ENCODE measurements at regions not wholly inside any gene's neighbourhood (a gene's known extent, or its start where the extent isn't known, plus 50 kb on each side); places are given as distances from the start of the nearest gene placed in this dataset.
"Not testable (repeated sequence)": the region's sequence is repeated elsewhere in the genome, so short reads cannot be mapped to it uniquely, and the experiment has no call there.

DNA sequence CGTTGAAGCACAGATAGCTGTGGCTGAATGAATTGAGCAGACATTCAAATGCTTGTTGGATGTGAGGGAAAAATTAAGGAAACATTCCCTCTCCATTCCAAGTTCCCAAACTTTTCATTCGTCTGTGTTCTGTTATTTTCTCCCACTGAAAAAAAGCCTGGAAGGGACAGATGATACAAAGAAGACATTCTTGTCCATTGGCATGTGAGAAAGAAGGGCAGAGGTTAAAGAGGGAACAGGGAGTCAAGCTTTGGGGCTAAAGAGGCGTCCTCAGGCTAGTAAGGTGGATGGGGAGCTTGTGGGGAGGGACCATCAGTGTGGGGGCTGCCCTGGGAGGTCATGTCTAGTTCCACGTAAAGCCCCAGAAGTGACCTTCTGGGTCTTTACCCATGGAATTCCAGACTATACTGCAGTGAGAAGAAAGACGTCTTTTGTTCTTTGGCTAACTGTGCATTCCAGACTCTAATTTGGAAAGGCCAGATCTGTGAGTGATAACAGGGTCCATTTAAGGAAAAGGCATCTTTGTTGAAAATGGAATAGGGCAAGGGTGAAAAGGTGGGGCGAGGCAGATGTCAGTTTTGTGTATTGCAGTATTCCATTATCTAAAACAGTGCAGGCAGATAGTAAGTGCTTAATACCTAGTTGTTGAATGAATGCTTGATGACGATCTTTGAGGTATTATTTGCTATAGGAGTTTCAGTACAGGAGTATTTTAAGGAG, 117.5 kb downstream of the SOX4 start:
- no peak for DNase-seq

DNA sequence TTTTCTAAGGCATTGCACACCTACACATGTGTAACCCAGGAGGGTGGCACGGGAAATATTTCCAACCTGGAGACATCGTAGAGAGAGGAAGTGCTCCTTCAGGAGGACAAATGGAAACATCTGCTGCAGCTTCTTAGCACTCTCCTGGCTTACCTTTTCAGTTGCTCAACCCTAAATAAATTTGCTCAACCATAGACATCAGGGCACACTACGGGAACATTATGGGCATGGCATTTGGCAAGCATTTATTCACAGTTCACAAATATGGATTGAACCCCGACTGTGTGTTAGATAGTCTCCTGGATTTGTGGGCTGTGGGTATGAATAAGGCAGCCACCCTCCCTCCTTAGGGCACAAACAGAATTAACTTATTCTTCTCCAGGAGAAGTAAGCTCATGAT, 118.7 kb downstream of the SOX4 start:
- no peak for DNase-seq

DNA sequence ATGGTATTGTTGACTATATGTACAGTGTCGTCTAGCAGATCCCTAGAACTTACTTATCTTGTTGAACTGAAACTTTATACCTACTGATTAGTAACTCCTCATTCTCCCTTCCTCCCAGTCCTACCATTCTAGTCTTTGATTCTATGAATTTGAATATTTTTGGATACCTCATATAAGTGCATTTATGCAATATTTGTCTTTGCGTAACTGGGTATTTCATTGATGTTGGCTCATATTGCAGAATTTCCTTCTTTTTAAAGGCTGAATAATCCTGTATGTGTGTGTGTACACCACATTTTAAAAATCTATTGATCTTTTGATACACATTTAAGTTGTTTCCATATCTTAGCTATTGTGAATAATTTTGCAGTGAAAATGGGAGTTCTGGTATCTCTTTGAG, 119.9 kb downstream of the SOX4 start:
- no peak for DNase-seq

DNA sequence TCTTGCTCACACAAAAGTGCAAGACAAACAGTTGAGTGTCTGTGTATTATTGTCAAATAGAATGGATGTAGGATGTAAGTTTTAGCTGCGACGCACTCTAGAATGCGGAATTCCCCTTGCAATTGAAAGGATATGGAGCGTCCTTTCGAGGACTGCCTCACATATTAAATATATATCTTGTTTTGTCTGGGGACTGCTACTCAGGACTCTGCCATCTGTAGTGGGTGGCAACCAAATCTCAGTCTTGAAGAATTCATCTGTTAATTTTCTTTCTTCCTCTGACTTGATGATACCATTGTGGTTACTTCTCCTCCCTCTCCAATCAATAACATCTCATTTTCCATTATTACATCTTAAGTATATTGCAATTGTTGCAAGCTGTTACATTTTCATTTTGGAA, 121.6 kb downstream of the SOX4 start:
- DNase-seq: no peak

DNA sequence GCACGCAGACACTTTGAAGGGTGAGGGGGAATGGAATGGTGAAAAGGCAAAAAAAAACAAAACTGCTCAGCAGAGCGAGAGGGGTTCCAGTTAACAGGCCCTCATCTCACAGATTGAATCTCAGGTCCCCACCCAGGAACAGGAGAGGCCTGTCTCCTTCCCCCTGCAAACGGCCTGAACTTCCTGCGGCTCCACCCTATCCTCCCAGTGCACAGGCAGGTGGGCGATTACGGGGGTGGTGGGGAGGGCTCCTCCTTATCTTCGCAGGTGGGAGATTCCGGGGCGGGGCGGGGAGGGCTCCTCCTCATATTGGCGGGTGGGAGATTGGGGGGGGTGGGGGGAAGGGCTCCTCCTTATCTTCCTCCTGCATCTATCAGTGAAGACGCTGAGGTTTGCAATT, 129.0 kb downstream of the SOX4 start:
- DNase-seq: no peak

DNA sequence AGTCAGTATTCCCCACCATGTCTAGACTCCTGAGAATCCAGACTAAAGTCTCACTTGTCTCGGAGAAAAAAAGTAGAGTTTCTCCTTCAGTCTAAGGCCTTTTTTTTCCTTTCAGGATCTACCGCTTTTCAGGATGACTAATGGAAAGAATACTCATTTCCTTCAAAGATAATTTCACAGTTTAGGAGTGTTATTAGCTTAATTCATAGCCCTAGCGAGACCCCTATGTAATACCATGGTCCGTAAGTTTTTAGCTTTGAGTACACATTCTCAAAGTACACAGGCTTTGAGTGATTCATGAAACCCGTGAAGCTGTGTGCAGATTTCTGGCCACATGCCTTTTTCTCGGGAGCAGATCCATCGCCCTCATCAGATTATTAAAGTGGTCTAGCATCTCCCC, 133.1 kb downstream of the SOX4 start:
- DNase-seq: no peak

DNA sequence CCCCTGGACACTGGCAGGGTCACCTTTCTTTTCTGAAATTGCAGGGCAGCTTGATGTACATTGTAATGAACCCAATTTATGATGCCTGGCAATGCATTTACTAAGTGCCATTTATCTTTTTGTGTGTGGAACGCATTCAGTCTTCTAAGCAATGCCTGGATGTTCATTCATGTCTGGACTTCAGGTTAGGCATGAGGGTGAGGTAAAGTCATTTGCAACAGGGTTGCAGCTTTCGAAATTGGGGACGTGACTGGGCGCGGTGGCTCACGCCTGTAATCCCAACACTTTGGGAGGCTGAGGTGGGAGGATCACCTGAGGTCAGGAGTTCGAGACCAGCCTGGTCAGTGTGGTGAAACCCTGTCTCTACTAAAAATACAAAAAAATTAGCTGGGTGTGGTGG, 134.6 kb downstream of the SOX4 start:
- no peak for DNase-seq

DNA sequence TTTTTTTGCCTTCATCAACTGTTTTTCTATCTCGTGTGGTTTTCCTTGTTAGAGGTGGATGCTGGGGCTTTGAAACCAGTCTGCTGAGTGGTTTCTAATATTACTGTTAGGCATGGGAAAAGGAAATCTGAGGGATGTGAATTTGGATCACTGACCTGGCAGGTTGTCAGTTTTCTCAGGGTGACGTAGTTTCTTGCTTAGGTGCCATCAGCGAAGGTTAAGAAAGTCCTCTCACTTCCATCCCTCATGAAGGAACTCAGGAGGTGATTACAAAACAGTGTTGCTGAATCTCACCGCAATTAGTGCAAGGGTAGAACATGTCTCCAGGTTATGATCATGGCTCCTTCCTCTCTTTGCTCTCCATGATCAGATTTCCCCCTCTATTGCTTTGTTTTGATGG, 135.9 kb downstream of the SOX4 start:
- no peak for DNase-seq

DNA sequence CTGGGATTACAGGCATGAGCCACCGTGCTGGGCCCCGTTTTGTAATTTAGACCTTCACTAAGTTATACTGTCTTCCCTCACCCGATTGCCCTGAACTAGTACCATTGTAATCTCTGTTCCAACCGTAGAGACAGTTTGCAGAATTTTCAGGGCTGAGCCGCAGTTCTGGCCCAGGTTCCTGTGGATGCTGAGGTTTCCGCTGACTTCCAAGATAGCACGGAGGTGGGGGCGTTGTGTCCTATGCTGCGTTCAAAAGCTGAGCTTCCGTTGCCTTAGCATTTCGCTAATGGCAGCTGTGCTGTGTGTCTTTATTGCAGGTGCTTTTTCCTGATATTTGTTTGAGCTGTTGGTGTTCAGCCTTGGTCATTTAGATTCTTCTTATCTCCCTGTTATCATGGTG, 137.0 kb downstream of the SOX4 start:
- DNase-seq: no peak

DNA sequence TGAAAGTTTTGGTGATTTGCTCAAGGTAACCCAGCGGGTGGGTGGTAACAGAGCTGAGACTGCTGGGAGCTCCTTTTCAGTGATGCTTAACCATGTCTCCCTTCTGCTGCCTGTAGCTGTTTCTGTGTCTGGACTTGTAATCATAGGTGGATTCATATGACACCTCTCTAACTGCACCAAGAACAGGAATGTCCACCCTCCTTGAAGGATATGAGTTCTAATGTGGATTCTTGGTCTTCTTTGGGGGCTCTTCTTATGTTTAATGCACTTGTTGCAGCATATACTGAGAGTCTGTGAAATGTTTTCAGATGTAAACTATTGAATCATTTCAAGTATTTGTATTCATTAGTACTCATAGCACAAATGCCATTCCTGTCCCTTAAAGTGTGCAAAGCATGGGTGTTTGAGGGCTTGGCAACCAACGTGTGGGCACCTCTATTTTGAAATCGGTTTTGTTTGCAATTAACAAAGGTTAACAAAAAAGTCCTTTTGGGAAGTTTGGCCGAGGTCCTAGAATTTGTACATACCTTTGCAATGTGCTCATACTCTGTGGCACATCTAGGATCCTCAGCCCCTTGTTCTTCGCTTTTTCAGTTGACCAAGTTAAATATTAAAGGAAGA, 138.0 kb downstream of the SOX4 start:
- DNase-seq: no peak

DNA sequence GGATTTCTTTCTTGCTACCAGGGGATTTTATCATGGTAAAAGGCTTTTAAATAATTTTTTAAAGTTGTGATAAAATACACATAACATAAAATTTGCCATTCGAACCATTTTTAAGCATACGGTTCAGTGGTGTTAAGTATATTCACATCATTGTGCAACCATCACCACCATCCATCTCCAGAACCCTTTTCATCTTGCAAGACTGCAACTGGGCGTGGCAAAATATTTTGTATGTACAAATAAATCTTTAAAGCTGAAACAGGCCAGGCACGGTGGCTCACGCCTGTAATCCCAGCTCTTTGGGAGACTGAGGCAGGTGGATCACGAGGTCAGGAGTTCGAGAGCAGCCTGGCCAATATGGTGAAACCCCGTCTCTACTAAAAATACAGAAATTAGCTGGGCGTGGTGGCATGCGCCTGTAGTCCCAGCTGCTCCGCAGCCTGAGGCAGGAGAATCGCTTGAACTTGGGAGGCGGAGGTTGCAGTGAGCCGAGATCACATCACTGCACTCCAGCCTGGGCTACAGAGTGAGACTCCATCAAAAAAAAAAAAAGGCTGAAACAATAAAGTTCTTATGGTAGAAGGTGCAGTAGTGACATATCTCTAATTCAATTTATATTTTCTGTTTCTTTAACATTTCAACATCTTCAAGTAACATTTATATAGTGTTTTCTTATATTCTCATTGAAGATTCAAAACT, 138.6 kb downstream of the SOX4 start:
- DNase-seq: not testable (repeated sequence)

DNA sequence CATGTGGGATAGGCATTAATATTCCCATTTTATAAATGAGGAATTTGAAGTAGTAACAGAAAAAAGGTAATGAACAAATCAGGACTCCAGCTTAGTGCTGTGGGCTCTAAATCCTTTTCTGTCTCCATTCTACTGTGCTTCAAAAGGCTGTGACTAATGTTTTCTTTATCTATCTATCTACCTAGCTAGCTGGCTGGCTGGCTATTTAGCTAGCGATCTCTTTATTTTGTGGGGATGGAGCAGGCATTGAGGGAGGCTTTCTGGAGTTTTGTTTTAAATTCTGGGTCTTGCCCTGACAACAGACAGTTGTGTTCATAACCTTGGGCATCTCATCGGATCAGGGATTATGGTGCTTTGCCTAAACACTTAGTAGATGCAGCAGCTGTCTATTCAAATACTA, 139.2 kb downstream of the SOX4 start:
- DNase-seq: no peak

DNA sequence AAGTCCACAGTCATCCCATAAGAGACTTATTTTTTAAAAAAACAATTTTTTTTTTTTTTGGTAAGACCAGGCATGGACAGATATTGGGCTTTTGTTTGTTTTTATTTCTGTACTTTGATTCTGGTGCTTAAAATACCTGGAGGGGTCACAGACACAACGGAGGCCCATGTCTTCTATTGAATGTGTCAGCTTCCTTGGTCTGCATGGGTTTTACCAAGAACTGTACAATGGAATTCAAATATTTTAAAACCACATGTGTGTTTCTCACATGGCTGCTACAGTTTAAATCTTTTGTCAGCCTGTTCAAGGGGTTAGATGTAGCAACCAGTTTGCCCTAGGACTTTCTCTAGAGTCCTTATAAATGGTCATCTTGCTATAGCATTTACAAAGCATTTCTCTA, 139.8 kb downstream of the SOX4 start:
- DNase-seq: no peak

DNA sequence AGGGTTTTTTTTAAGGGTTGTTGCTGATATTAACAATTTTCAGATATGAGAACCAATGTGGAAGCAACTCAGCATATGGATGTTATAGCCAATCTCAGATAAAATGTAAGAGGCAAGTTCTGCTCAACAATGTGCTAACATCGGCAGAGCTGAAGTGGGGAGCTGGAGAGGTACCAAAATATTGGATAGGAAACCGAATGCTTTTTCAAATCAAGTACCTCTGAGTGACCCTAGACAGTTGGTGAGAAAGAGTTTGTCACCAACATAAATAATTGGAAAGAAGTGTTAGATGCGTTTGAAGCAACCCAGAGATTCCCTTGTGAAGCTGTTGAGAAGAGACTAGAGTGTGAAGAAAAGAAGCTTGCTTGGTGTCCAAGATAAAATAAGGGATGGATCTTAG, 140.7 kb downstream of the SOX4 start:
- DNase-seq: no peak

DNA sequence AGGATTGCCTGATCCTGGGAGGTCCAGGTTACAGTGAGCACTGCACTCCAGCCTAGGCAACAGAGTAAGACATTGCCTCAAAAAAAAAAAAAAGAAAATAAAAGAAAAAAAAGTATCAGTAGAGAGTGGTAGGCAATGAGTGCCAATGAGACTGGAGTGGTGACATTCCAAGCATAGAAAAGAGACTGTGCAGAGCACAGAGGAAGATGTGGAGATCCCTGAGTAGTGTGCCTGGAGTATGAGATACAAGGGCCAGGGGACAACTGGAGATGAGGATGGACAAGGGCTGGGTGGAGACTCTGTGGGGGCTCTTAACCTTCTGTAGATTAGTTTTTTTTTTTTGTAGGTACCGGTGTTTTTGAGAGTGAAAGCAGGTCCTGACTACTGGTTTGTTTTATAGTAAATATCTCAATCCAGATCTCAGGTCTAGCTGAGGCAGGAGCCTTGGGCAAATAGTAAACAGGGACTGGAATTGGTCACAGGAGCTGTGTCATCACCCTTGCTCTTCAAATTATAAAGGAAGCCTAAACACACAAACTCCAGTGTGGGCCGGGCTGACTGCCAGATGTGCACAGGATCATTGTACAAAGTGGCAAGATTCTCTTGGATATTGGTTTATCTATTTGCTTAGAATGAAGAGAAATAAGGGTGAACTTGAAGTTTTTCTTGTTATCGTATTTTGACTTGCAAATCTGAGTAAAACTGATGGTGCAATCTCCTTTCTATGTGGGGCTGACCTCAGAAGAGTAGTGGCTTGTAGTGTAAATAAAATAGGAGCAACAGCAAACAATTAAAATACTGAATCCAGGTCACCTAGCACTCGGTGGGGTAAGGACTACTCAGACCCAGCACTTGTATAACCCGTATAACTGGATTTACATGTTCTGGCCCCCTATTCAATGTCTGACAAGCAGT, 144.9 kb downstream of the SOX4 start:
- no peak for DNase-seq

DNA sequence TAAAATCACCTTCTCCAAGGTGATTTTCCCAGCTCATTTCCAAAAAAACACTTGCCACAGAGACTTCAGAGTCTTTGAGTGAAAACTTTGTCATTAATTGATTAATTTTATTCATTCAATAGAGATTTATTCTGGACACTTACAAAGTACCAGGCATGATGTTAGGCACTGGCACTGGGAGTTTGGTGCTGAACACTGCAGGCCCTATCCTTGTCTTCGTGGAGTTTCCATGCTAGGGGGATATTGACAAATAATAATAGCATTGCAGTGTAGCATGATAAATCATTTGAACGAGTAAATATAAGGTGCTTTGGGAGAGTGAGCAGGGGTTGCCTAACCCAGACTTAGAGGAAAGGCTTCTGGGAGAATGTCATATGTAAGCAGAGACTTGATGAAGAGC, 145.7 kb downstream of the SOX4 start:
- DNase-seq: no peak

DNA sequence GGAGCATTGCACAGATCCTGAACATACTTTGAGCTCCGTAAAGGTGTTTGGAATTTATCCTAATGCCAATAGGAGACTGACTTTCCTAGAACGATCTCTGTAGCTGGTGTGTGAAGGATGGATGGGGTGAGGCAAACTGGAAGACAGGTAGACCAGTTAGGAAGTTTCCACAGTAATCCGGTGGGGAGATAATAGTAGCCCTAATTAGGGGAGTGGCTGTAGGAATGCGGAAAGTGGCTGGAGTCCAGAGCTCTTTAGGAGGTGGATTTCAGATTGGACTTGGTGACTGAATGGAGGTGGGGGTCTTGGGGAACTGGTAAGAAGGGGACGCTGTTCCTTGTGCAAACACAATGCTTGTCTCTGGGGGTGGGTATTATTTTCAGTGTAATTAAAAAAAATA, 146.3 kb downstream of the SOX4 start:
- no peak for DNase-seq

DNA sequence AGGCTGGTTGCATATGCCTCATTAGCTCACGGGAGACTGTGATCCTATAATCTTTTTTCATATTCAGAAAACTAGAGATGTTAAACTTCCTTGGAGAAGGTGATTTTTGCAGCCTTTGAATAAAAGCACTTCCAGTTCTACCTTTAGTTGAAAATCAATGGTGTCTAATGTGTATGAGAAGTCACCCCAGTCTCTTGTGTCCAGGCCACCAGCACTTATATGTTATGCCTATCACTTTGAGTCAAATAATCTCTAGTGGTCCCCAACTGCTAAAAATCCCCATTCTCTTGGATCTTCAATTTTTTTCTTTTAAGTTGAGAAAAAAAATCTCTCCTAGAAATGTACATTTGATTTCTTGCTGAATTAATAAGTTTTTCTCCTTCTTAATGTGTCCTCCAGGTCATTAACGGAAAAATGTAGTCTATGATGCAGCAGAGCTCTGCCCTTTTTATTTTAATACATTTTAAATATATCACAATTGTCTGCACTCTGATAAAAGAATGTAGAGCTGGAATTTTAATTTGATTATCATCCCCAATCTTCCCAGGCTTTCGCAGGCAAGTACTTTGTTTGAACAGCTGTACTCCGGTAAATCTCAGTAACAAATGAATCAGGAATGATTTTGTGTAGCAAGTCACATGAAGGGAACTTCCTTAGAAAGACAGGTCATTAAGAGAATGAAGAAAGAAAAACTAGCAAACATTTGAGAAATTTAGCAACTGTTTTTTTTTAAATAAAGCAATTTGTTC, 147.0 kb downstream of the SOX4 start:
- DNase-seq: no peak

DNA sequence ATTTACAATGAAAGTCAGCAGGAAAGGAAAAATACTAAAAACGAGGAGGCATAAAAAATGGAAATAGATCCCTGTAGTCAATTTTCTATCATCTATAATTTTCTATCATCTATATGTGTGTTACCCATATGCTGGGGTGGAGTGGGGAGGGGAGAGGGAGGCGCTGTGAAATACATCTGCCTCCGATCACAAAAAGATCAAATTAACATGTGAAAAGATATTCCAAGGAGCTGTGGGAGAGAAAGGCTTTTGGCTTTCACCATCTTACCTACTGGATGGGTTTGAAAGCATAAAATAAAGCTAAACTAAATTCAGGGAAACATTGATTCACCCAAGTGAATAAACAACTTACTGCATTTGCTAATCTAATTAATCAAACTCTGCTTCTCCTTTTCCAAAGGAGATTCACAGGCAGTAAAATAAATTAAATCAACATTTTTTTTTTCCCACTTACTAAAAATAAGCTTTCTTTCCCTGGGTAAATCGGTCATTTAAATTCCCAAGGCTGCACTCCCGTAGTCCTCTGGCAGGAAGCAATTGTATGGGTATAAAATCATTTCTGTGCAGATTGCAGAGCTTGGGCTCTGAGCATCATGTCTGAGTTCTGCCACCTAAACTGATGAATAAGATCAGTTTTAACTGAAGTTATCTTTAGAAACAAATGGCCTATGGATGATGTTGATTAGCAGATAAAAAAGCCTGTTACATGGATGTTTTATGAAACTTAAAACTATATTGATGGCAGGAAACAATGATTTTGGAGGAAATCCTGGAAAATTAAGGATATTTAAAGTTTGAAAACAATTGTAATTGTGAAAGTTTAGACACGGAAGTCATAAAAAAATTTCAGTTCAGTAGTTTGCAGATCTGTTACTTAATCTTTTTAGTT, 147.9 kb downstream of the SOX4 start:
- no peak for DNase-seq

DNA sequence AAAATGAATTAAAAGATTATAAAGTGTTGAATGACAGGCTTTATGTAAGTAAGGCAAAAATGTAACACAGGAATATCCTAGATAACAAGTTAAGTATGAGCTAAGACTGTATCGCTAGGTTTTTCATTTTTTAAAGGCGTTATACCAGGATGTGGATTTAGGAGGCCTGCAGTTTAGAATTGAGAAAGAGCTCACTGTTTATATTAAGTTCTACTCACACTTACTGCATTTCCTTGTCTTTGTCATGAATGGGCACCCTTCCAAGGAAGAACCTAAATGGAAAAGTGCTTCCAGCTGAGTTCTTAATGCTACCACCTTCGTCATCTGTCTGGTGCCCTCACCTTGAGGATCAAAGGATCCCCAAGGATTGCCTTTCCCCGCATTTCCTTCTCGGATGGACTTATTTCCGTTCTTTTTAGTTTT, 148.7 kb downstream of the SOX4 start:
- no peak for DNase-seq

DNA sequence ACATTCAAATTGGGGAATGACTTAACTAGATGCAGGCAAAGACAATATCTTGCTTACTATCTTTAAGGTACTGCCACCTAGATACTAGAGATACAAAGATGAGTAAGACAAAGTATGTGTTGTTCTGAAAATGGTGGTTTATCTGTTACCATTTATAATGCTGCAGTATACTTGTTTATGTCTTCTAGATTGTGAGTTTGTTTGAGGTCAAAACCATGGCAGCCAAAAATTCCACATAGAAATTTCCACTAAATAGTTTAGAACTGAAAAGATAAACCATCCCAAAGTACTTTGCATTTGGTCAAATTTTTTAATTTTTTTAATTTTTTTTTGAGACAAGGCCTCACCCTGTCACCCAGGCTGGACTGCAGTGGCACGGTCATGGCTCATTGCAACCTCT, 150.8 kb downstream of the SOX4 start:
- DNase-seq: no peak

All from activated effector memory CD4-positive, alpha-beta T cell treated with Interleukin-2 at 50 U/mL for 16 hours (primary cell).